ENCODE measurements at regions not wholly inside any gene's neighbourhood (a gene's known extent, or its start where the extent isn't known, plus 50 kb on each side); places are given as distances from the start of the nearest gene placed in this dataset.
A peak's percentile ranks its signal among the peaks of the same experiment; 100 is the strongest.

DNA sequence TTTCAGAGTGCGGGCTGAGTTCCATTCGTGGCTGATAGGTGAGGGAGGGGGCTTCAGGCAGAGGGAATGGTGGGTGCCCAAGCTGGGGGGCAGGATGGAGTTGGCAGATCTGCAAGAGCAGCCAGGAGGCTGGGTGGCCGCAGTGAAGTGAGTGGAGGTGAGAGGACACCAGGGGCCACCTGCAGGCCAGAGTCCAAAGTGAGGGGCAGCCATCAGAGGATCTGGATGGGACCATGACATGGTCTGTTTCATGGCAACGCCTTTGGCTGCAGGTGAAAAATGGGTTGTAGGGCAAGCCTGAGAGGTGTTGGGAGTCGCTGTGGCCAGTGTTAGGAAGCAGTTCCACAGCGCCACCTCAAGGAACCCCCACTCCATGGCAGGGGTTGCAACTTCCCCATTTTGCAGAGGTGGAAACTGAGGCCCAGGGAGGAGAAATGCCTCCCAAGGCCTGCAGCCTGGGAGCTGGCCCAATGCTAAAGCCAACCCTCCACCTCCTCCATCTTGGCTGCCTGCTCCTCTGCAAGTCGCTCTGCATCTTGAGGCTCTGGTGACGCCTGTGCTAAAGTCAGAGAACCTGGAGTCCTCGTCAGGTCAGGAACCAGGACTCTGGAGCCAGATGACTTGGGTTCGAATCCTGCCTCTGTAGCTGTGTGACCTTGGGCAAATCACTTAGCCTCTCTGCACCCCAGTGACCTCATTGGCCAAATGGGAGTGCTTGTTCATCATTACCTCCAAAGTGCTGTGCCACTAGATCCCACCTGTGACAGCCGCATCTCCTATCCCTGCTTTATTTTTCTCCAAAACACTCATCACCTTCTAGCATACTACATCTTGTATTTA, 153.8 kb downstream of the CEBPB start:
- no peak for DNase-seq

DNA sequence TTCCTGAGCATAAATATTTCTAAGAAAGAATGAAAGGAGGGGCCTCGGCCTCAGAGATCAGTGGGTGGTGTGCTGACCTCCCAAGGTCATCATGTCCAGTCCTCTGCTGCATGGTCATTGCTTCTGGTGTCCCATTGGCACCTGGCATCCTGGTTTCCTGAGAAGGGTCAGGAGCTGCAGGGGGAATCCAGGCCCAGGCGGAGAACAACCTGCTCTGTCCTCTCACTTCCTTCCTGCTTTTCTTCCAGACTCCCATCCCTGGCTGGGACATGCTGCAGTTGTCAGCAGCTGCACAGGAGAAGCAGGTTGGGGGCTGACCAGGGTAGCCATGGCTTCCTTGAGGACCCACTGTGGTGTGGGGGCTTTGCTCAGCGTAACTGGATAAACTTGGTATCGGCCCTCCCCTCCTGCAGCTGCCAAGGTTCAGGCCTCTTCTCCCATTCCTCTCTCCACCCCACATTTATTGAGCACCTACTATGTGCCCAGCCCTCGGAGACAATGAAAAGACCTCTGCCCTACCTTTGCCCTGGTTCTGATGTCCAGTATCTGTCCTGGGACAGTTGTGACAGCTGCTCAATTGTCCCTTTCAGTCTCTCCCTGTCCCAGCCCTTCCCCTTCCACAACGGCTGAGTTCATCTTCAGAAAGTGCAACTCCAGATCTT, 155.2 kb downstream of the CEBPB start:
- no peak for DNase-seq

DNA sequence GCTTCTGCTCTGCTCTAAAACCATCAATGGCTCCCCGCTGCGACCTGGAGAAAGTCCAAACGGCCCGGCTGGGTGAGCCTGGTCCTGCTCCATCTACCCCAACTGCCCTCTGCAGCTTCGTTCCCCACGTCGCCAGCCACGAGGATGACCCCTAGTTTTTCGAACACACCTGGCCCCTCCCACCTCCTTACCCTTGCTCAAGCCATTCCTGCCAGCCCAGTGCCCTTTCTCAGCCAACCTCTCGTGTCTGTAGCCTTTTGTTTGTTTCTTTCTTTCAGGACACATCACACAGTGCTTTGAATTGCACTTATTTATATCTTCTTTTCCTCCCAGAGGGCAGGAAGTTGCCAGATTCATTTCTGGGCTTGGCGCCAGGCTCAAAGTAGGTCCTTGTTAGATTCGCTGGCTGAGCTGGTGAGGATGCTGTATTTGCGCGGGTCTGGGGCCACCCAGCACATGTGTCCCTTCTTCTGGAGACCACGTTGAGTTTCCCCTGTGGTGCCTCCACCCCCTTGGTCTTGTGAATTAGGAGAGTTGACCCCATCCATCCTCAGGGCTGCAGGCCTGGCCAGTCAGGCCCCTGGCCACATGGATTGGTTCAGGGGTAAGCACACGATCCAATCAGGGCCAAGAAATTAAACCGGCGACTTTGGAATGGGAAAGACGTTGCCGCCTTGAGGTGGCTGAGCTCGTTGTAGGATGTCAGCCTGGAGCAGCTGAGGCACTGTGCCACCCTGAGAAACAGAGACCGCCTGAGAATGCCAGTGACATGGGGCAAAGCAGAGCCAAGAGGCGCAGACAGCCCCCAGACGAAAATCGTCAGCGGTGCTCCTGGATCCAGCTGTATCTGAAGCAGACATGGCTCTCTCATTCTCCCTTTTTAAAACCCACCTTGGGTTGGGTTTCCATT, 156.0 kb downstream of the CEBPB start:
- peak; percentile 80 for DNase-seq

DNA sequence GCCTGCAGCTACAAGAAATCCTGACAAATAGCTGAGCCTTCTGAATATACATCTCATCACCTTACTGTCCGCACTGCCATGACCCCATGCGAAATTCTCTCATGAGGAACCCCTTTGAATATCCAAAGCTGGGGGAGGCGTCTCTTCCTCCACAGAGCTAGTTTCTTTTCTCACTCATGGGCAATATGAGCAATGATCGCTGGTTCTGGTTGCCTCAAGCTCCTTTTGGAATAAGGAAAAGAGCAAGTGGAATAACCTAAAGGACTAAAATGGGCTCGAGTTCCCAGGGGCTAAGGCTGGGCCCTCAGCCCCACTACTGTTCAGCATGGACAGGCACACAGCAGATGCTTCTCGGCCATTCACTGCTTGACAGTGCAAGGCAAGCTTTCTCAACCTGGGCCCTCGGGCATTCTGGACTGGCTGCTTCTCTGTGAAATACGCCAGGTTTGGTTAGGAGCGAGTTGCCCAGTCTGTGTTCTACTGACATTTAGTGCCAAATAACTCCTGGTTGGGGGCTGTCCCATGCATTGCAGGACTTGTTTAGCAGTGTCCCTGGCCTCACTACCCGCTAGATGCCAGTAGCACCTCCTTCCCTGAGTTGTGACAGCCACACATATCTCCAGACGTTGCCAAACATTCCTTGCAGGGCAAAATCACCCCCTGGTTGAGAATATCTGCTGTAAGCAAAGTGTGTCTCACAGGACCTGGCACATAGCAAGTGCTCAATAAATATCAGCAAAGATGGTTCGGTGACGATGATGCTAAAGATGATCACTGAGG, 156.8 kb downstream of the CEBPB start:
- DNase-seq: no peak

DNA sequence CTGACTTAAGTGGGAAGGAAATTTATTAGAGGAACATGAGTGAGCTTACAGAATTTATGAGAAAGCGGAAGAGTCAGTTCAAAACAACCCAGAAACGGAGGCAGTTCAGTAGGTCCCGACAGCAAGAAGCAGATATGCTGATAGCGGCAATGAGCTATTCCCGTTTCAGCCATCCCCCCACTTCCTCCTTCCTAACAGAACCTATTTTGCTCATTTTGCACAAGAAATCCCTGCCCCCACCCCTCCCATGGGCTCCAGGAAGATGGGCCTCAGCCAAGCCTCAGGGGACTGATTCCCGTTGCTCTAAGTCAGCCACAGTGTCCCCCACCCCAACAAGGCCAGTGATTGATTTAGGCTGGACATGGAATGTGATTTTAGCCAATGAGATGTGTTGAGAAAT, 157.5 kb downstream of the CEBPB start:
- no peak for DNase-seq

DNA sequence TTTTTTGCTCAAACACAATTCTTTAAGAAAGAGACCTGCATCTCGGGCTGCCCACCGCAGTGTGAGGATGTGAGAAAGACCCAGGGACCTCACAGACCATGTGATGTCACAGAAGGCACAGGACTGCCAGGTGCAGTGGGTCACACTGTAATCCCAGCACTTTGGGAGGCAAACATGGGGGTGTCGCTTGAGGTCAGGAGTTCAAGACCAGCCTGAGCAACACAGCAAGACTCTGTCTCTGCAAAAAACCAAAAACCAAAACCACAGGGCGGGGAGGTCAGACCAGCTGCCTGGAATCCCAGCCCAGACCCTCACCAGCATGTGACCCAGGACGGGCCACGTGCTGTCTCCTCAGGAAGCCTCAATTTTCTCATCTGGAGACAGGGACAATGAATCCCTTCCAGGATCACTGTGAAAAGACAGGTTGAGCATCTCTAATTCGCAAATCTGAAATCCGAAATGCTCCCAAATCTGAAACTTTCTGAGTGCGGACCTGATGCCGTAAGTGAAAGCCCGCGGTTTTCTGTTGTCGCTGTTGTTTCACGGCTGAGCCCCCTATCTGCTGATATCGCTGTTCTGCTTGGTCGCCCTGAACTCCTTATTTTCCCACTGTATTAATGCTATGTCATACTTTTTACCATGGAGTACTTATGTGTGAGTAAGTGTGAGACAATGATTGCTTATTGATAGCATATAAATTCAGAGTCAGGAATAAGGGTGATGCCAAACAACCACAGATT, 159.5 kb upstream of the PTPN1 start:
- DNase-seq: no peak

DNA sequence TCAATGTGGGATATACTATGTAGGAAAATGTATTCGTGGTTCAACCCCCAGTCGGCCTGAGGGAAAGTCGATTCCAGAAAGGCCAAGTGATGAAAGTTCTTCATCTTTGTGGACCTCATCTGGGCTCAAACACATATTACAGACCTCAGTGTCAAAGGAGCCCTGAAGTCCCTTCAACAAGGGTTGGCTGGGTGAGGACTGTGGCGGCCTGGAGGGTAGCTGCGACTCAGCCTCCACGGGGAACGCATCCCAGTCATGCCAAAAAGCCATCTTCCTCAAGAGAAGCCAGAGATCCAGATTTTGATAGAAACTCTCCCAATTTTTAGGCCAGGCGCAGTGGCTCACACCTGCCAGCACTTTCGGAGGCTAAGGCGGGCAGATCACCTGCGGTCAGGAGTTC, 158.6 kb upstream of the PTPN1 start:
- DNase-seq: no peak

DNA sequence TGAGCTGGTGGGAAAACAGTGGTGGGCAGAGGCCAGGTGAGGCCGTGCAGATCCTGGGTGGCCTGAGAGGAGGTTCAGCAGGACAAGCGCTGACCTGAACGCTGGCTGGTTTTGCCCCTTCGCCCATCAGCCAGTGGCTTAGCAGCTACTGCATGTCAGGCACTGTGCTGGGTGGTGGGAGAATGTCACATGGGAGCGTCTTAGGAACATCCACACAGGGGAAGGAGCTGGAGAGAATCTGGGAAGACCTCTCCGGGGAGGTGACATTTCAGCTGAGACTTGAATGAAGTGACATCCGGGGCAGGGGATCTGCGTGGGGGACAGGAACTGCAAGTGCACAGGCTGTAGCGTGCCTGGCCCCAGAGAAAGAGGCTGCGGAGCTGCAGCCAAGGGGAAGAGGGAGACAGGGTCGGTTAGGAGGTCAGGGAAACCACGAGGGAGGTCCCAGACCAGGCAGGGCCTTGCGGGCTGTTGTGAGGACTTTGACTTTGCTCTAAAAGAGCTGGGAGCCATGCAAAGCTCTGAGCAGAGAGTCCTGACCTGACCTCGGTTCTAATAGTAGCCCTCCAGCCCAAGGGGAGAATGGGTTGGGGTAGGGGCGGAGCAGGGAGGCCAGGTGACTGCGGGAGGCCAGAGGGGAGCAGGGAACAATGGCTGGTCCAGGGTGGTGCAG, 156.8 kb upstream of the PTPN1 start:
- DNase-seq: no peak

DNA sequence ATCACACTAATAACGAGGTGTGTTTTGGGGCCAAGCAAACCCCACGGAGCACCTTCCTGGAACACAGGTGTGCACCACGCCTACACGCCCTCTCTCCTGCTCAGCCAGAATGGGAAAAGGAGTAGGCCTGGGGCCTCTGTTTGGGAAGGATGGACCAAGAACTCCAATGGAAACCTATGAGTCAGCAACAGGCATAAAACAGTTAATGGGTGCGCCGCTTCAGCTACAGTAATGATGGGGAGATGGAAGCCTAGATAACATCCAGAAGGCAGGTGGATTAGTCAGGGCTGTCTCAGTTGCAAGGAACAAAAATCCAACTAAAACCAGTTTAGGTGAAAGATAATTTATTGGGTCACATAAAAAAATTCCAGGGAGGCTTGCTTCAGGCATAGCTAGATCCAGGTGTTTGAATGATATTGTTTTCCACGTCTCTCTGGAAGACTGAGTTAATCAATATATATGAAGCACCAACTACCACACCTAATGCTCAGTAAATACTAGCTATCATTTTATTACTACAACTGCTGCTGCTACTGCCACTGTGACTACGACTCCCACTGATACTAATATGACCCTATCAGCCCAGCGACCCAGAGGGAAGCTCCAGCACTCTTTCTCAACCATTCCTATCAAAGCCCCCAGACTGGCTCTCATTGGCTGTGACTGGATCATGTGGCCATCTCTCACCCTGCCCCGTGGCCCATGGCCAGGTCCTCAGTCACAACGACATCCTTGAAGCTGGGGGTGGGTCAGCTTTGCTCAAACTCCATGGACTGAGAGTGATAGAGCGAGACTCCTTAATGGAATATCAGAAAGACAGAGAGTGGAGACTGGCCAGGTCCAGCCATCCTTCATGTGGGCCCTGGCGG, 155.2 kb upstream of the PTPN1 start:
- DNase-seq: no peak

DNA sequence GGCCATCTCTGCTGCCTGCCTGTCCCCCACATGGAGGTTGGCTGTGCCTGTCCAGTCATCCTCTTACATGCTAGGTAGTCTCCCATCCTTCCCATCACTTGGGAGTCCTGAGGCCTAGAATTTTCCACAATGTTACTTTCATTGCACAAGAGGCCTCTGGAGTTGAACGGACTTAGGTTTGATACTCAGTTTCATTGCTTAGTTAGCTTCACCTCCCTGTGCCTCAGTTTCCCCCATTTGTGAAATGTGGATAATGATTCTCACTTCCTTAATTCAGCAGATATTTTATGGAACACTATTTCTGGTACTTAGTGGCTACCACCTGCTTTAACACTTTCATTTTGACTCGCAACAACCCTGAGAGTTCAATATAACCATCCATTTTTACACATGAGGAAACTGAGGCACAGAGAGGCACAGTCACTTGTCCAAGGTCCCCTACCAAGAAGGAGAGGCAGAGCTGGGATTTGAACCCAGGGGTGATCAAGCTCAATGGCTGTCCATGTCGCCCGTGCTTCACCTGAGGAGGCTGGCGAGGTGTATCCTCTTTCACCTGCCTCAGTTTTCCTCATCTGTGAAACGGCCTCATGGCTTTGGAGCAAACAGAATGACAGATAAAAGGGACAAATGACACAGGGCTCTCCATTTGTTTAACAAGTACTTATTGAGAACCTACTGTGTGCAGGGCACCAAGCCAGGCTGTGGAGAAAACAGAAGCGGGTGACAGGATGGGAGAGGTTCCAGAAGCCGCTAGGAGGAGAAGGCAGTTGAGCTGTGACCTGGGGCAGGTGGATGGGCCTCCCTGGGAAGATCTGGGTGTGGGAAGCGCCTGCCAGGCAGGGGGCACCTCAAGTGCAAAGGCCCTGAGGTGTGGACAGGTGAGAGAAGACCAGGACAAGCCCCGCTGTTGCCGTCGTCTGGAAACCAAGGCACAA, 154.3 kb upstream of the PTPN1 start:
- no peak for DNase-seq

DNA sequence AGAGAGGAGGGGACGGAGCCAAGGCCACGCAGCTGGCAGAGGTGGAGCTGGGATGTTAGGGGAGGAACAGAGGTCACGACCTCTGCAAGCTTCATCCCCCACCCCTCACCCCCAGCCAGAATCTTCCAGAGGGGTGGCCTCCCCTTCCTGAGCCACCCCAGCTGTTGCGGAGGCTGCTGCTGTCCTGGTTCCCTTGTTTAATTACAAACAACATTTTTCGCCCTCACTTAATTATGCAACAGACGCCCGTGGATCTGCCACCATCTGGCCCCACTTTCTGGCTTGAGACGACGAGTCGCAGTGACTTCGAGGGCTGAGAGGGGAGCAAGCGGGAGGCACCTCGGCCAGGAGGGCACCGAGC, 153.7 kb upstream of the PTPN1 start:
- no peak for DNase-seq

DNA sequence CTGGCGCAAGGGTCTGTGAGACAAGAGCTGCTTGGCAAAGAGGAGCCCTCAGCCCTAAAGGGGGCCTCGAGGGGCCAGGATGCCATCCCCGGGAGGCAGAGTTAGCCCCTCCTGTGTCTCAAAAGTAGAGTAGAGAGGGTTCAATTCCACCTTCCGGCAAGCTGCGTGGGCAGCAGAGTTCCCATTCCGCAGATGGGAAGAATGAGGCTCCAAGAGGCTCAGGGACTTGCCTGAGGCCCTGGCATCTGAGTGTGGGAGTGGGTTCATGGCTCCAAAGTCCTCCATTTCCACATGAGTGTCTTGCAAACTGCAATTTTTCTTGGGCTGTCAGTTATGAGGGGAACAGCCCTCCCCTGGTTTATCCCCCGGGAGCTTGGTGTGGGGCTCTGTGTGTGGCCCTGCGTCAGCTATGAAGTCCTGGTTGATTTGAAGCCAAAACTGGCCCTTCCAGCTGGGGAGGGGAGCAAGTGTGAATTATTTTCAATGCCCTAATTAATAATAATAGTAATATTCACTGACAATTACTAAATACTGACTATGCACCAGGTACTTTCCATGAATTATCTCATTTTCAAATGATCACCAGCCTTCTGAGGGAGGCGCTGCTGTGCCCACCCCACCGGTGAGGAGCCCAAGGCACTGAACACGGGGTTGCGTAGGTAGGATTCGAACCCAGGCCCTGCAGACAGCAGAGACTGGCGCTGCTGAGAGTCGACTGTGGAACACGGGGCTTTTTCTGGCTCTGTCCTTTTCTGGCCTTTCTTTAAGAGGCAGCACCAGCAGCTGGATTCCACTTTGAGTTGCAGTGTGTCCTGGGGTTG, 153.0 kb upstream of the PTPN1 start:
- no peak for DNase-seq

DNA sequence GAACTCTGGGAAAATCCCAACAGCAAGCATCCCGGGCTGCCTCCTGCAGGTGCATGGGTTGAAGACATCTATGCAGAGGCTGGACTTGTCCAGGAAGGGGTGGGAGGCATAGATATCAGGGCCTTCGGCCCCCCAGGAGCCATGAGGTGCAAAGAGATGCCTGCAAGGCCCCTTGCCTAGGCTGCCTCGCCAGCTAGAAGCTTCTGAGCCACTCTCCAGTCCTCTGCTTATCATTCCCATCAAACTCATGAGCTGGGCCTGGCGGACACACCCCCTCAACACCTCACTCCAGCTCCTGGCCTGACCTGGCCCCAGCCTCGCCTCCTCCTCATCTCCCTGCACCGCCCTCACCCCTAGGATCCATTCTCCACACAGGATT, 152.4 kb upstream of the PTPN1 start:
- DNase-seq: no peak

DNA sequence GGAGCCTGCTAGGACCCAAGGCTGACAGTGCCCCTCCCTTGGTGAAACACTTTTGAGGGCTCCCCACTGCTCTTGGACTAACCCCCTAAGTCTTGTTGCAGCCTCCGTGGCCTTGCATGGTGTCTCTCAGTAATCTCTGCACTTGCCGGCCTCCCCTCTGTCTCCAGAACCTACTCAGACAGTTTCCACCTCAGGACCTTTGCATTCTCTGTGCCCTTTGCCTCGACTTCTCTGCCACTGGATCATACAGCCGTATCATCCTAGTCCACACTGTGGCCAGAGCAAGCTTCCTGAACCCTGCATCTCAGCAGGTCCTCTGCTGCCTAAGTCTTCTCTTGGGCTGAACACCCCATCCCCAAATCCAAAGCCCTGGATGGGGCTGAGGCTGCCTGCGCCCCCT, 152.0 kb upstream of the PTPN1 start:
- DNase-seq: no peak

DNA sequence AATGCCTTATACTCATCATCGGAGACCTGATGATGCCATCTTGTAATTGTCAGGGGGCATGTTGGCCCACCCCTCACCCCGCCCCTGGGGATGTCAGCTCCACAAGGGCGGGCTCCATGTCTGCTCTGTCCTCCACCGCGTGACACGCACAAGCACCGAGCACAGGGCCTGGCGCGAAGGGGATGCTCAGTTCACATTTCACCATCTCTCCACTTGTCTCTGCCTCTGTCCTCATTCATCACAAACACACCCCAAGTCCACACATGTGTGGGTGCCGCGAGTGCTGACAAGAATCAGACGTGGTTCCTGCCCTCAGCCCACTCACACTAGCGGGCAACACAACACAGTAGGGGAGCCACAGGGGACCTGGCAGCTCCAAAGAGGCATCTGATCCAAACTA, 151.2 kb upstream of the PTPN1 start:
- DNase-seq: no peak

DNA sequence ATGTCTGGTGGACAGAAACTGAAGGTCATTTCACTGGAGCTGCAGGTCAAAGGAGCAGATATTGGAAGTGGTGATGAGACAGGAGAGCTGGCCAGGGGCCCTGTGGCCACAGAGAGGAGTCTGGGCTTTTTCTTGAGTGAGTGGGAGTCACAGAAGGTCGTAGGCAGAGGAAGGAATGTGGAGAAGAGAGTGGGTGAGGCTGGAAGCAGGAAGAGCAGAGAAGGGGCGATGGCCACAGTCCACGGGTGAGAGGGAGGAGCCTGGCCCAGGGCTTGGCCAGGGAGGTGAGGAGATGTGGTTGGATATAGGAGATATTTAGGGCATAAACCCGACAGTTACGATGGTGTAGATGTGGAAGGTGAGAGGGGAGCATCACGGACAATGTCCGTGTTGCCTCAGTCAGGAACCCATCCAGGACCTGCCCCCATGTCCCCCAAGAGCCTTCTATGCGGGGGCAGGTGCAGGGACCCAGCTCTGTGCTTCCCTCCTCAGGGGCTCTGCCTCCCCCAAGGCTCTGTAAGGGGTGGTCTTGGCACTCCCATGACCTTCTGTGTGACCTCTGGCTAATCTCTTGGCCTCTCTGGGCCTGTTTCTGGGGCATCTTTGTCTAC, 150.5 kb upstream of the PTPN1 start:
- DNase-seq: no peak

DNA sequence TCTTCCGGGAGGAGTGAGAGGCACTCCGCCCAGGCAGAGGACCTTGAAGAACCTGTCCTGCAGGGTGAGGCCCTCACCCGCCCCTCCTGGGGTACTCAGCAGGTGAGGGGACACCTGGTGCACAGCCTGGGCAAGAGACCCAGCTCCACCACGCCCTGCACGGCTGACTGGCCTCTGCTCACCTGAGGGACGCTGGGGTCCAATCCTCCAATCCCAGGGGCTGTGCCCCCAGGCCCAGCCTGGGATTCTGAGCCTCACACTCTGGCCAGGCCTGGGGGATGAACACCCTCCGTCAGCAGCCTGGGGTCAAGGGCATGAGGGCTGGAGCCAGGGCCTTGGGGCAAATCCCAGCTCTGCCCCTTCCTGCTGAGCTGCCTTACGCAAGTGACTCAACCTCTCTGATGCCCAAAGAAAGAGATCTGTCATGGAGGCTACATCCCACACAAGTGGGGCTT, 149.9 kb upstream of the PTPN1 start:
- no peak for DNase-seq

DNA sequence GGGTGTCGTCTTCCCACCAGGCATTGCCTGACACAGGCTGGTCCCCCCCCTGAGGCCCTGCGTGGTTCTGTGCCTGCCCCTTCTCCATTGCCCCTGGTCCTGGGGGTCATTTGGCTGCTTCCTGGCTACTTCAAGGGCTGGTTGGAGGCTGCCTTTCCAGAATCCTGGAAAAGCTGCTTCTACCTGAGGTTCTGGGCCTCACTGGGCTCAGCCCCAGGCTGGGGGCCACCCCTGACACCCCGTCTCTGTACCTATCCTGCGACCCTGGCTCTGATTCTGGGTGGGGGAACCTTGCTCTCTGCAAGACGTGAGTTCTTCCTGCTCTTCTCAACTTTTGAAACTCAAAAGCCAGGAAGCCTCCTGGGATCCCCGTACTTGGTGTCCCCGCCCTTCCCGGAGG, 149.3 kb upstream of the PTPN1 start:
- no peak for DNase-seq
